ENCODE measurements at regions not wholly inside any gene's neighbourhood (a gene's known extent, or its start where the extent isn't known, plus 50 kb on each side); places are given as distances from the start of the nearest gene placed in this dataset.

DNA sequence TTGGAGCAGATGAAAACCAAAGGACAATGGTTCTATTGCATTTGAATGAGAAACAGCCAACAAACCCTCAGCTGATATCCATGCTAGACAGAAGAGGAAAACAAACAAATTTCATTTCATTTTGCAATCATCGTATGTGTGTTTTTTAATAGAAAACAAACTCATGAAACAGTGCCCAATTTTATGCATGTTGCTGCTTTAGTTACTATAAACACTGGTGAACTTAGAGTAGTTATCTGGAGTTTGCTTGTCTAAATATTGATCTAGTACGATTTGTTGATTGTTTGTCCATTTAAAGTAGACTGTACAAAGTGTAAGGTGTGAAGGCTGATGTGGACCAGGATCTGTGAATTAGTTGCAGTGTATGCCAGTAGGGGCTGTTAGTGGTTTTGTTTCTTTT, 166.6 kb downstream of the KITLG start:
- WGBS, 2 donors: 47 to 52% methylated on average over 2 of the region's 2 CpGs
- no peaks in the 10 kb centered on the region for H3K36me3 ChIP-seq

DNA sequence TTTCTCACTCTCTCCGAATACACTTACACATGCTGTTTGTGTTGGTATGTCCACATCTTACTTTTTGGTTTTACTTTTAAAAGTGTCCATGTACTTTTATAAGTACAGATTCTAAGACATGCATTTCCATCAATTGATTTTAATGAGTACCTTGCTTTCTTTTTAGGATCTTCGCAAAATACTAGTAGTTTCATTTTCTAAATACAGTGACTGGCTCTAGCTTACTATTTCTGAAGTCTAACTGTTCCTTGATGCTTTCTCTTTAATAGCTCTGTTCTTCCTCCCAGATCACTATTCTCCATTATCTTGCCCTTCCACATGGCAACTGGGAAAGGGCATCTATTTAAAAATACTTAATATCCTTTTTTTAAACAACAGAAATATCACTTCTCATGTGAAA, 164.1 kb downstream of the KITLG start:
- TF ChIP-seq EP300 (IDR thresholded peaks at IDR 0.05) (no peak), POLR2AphosphoS5 (IDR thresholded peaks at IDR 0.05) (no peak), POLR2A (IDR thresholded peaks at IDR 0.05) (no peak)
- TF ChIP-seq, protein P1, sequence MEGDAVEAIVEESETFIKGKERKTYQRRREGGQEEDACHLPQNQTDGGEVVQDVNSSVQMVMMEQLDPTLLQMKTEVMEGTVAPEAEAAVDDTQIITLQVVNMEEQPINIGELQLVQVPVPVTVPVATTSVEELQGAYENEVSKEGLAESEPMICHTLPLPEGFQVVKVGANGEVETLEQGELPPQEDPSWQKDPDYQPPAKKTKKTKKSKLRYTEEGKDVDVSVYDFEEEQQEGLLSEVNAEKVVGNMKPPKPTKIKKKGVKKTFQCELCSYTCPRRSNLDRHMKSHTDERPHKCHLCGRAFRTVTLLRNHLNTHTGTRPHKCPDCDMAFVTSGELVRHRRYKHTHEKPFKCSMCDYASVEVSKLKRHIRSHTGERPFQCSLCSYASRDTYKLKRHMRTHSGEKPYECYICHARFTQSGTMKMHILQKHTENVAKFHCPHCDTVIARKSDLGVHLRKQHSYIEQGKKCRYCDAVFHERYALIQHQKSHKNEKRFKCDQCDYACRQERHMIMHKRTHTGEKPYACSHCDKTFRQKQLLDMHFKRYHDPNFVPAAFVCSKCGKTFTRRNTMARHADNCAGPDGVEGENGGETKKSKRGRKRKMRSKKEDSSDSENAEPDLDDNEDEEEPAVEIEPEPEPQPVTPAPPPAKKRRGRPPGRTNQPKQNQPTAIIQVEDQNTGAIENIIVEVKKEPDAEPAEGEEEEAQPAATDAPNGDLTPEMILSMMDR (IDR thresholded peaks at IDR 0.05): no peak
- ATAC-seq (ENCODE audit: low FRiP score in 2 of 2) (no peak), DNase-seq (no peak)
- Histone ChIP-seq H3K9me3 (no peaks in the 10 kb centered on the region), H3K4me3 (peak overlapping the region in 1 of 4 donors; percentile 1), H3K27me3 (no peaks in the 10 kb centered on the region), H3K27ac (peak overlapping the region in 1 of 4 donors; percentile 7), H3K36me3 (no peaks in the 10 kb centered on the region), H3K4me1 (peaks cover 0 to 5% (median 1%) of the 10 kb centered on the region in 4 donors)
- WGBS, 2 donors: 65 to 72% methylated on average over 2 of the region's 2 CpGs

More for the DNA sequence above, 166.6 kb downstream of the KITLG start:
- no peaks in the 10 kb centered on the region for H3K9me3 ChIP-seq
- no peak for DNase-seq
- peaks cover 0 to 5% (median 0%) of the 10 kb centered on the region in 4 donors for H3K4me1 ChIP-seq
- TF ChIP-seq EP300 (IDR thresholded peaks at IDR 0.05): no peak
- TF ChIP-seq, protein P1 (IDR thresholded peaks at IDR 0.05): no peak
- no peak overlapping the region for H3K27ac ChIP-seq
- H3K4me3 ChIP-seq: no peak overlapping the region
- no peaks in the 10 kb centered on the region for H3K27me3 ChIP-seq
- no peak for ATAC-seq (ENCODE audit: low FRiP score in 2 of 2)

DNA sequence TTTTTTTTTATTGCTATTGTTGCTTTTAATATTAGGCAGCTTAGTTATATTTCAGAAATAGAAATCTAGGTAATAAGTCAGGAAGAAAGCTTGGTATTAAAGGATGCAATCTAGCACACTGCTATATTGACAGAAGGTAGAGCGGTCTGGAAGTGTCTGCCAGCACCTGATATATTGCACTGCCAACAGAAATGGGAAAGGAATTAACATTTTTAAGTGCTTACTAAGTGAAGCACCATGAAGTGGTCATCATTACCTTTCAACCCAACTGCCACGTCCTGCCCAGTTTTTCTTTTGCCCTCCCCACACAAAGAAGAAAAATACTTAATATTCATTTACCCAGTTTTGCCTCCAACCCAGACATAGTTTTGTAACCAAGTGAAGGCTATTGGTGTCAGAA, 163.5 kb downstream of the KITLG start:
- ATAC-seq (ENCODE audit: low FRiP score in 2 of 2): no peak

DNA sequence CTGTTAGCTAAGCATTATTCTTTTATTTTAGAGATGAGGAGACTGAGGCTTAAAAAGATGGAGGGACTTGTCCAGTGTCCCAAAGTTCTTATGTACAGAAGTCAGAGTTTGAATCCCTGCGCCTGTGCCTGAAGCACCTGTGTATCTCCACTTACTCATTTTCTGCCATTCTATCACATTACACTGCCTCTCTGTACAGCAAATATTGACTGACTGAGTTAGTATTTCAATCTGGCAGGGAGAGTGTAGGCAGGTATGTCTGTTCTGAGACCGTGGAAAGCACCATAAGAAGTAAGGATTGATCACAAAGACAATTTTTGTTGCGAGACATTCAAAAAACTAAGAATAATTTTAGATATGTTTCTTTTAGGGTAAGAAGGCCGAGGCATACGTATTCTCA, 162.7 kb downstream of the KITLG start:
- Histone ChIP-seq H3K27me3 (no peaks in the 10 kb centered on the region), H3K9me3 (no peaks in the 10 kb centered on the region), H3K36me3 (no peaks in the 10 kb centered on the region), H3K4me3 (no peak overlapping the region), H3K27ac (peak overlapping the region in 1 of 4 donors; percentile 42), H3K4me1 (peaks cover 0 to 5% (median 1%) of the 10 kb centered on the region in 4 donors)
- no peak for TF ChIP-seq POLR2AphosphoS5 (IDR thresholded peaks at IDR 0.05)
- TF ChIP-seq, protein P1 (IDR thresholded peaks at IDR 0.05): no peak
- TF ChIP-seq EP300 (IDR thresholded peaks at IDR 0.05): no peak
- WGBS, 2 donors: 69 to 78% methylated on average over 5 of the region's 5 CpGs
- ATAC-seq (ENCODE audit: low FRiP score in 2 of 2): no peak
- no peak for DNase-seq

More for the DNA sequence above, 163.5 kb downstream of the KITLG start:
- Histone ChIP-seq H3K27me3 (no peaks in the 10 kb centered on the region), H3K4me3 (no peak overlapping the region), H3K4me1 (peaks cover 0 to 5% (median 1%) of the 10 kb centered on the region in 4 donors), H3K27ac (peak overlapping the region in 1 of 4 donors; percentile 7), H3K9me3 (no peaks in the 10 kb centered on the region), H3K36me3 (no peaks in the 10 kb centered on the region)
- 62 to 86% methylated on average over 2 of the region's 2 CpGs for WGBS, 2 donors
- DNase-seq: no peak
- no peak for TF ChIP-seq EP300 (IDR thresholded peaks at IDR 0.05)
- TF ChIP-seq, protein P1 (IDR thresholded peaks at IDR 0.05): no peak
- no peak for TF ChIP-seq POLR2A (IDR thresholded peaks at IDR 0.05)
- no peak for TF ChIP-seq POLR2AphosphoS5 (IDR thresholded peaks at IDR 0.05)

DNA sequence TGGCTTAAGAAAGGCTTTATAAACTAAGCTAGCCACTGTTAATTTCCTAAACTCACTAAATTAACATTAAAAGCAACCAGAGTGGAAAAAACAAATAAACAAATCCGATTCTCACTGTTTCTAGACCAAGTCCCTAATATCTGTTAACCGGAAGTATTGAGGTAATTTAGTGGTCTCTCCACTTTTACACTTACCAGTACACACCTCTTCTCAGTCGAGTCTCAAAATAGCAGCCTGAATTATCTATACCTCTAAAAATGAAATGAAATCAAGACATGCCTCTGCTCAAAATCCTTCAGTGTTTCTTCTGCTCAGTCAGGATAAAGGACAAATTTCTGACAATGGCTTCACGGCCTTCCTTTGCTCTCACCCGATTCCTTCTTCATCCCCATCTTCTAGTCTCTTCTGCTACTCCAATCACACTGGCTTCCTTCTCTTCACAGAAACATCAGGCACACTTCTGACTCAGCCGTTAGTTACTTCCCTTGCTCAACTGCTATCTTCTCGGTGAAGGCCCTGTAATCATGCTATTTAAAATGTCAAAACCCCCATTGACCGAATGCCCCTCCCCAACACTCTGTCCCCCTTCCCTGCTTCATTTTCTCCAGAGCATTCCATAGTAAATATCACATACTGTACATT, 161.3 kb downstream of the KITLG start:
- ATAC-seq (ENCODE audit: low FRiP score in 2 of 2) (no peak), DNase-seq (no peak)
- Histone ChIP-seq H3K9me3 (no peaks in the 10 kb centered on the region), H3K4me1 (peaks cover 0 to 5% (median 1%) of the 10 kb centered on the region in 4 donors), H3K4me3 (no peak overlapping the region), H3K27me3 (no peaks in the 10 kb centered on the region), H3K36me3 (no peaks in the 10 kb centered on the region), H3K27ac (no peak overlapping the region)
- WGBS, 2 donors: 84 to 87% methylated on average over 8 of the region's 8 CpGs
- TF ChIP-seq EP300 (IDR thresholded peaks at IDR 0.05) (no peak), POLR2AphosphoS5 (IDR thresholded peaks at IDR 0.05) (no peak), POLR2A (IDR thresholded peaks at IDR 0.05) (no peak)
- TF ChIP-seq, protein P1 (IDR thresholded peaks at IDR 0.05): no peak

Data from upper lobe of left lung (tissue), 6 donors.